ENCODE measurements at regions not wholly inside any gene's neighbourhood (a gene's known extent, or its start where the extent isn't known, plus 50 kb on each side); places are given as distances from the start of the nearest gene placed in this dataset.

- Histone ChIP-seq H3F3A (ENCODE audit: insufficient read depth) (no peaks in the 10 kb centered on the region), H3K4me1 (ENCODE audit: insufficient read depth) (peaks cover 5% of the 10 kb centered on the region; the same call in 1 of the 2 replicates), H3K9me3 (ENCODE audit: low read depth) (no peaks in the 10 kb centered on the region), H3K4me2 (ENCODE audit: unreplicated experiment) (no peak overlapping the region), H3K4me3 (no peak overlapping the region), H4K20me1 (ENCODE audit: insufficient read depth) (no peaks in the 10 kb centered on the region), H3K9me2 (ENCODE audit: insufficient read depth) (no peaks in the 10 kb centered on the region), H3K27me3 (replicated peaks; ENCODE audit: insufficient read depth) (no peaks in the 10 kb centered on the region), H3K9ac (no peak overlapping the region), H3K79me2 (ENCODE audit: insufficient read depth) (no peaks in the 10 kb centered on the region), H2AFZ (no peak overlapping the region), H3K36me3 (ENCODE audit: low read depth) (no peaks in the 10 kb centered on the region), H3K27ac (no peak overlapping the region)
- in situ Hi-C loops (cut with MboI), result no loop called here
- 54 to 67% methylated on average over 1 of the region's 1 CpG for WGBS, 2 experiments (ENCODE audit: low coverage in 1 of 2, low lambda C conversion rate in 2 of 2, missing lambda C conversion rate in 2 of 2)
- no peak for TF ChIP-seq EZH2phosphoT487 (IDR thresholded peaks at IDR 0.05; ENCODE audit: insufficient read depth, low read depth)
- no peak for TF ChIP-seq EZH2 (IDR thresholded peaks at IDR 0.05; ENCODE audit: insufficient read depth, poor library complexity, severe bottlenecking)
- DNase-seq, result no peak
These were observed 965.1 kb upstream of the TMEM132C start for GRCh38 chr12:127301876-127302275.

- Histone ChIP-seq H2AFZ (no peak overlapping the region), H4K20me1 (ENCODE audit: insufficient read depth) (no peaks in the 10 kb centered on the region), H3K27me3 (replicated peaks; ENCODE audit: insufficient read depth) (no peaks in the 10 kb centered on the region), H3K9ac (no peak overlapping the region), H3K4me2 (ENCODE audit: unreplicated experiment) (no peak overlapping the region), H3K9me3 (ENCODE audit: low read depth) (no peaks in the 10 kb centered on the region), H3K36me3 (ENCODE audit: low read depth) (no peaks in the 10 kb centered on the region), H3K79me2 (ENCODE audit: insufficient read depth) (no peaks in the 10 kb centered on the region), H3K4me3 (no peak overlapping the region), H3K9me2 (ENCODE audit: insufficient read depth) (no peaks in the 10 kb centered on the region), H3K27ac (no peak overlapping the region), H3F3A (ENCODE audit: insufficient read depth) (no peaks in the 10 kb centered on the region), H3K4me1 (ENCODE audit: insufficient read depth) (peaks cover 11% of the 10 kb centered on the region; the same call in 1 of the 2 replicates)
- WGBS, 2 experiments (ENCODE audit: low coverage in 1 of 2, low lambda C conversion rate in 2 of 2, missing lambda C conversion rate in 2 of 2), result 82 to 87% methylated on average over 8 of the region's 8 CpGs
- TF ChIP-seq EZH2phosphoT487 (IDR thresholded peaks at IDR 0.05; ENCODE audit: insufficient read depth, low read depth) (no peak), EZH2 (IDR thresholded peaks at IDR 0.05; ENCODE audit: insufficient read depth, poor library complexity, severe bottlenecking) (no peak)
- no peak for DNase-seq
- in situ Hi-C loops (cut with MboI), result no loop called here
These were observed 961.9 kb upstream of the TMEM132C start for GRCh38 chr12:127304751-127305725.

- WGBS, 2 experiments (ENCODE audit: low coverage in 1 of 2, low lambda C conversion rate in 2 of 2, missing lambda C conversion rate in 2 of 2), result 11 to 15% methylated on average over 4 of the region's 4 CpGs
- H3K9ac ChIP-seq, result no peak overlapping the region
- H3K9me2 ChIP-seq (ENCODE audit: insufficient read depth), result no peaks in the 10 kb centered on the region
- no peaks in the 10 kb centered on the region for H3F3A ChIP-seq (ENCODE audit: insufficient read depth)
- H3K9me3 ChIP-seq (ENCODE audit: low read depth), result no peaks in the 10 kb centered on the region
- no peaks in the 10 kb centered on the region for H3K36me3 ChIP-seq (ENCODE audit: low read depth)
- peaks cover 11% of the 10 kb centered on the region; the same call in 1 of the 2 replicates for H3K4me1 ChIP-seq (ENCODE audit: insufficient read depth)
- no peak overlapping the region for H3K4me3 ChIP-seq
- DNase-seq, result peak; percentile 80
- no peaks in the 10 kb centered on the region for H3K79me2 ChIP-seq (ENCODE audit: insufficient read depth)
- no peaks in the 10 kb centered on the region for H4K20me1 ChIP-seq (ENCODE audit: insufficient read depth)
- in situ Hi-C loops (cut with MboI), result no loop called here
- H3K27me3 ChIP-seq (replicated peaks; ENCODE audit: insufficient read depth), result no peaks in the 10 kb centered on the region
- H3K27ac ChIP-seq, result peak overlapping the region; percentile 10; the same call in 1 of the 2 replicates
- H2AFZ ChIP-seq, result peak overlapping the region; percentile 44; the same call in 1 of the 2 replicates
- peak overlapping the region; percentile 27 for H3K4me2 ChIP-seq (ENCODE audit: unreplicated experiment)
- TF ChIP-seq EZH2 (IDR thresholded peaks at IDR 0.05; ENCODE audit: insufficient read depth, poor library complexity, severe bottlenecking) (no peak), EZH2phosphoT487 (IDR thresholded peaks at IDR 0.05; ENCODE audit: insufficient read depth, low read depth) (no peak)
These were observed 960.3 kb upstream of the TMEM132C start for GRCh38 chr12:127306604-127307215.

GRCh38 chr12:127307528-127307927, 959.4 kb upstream of the TMEM132C start:
- in situ Hi-C loops (cut with MboI), result no loop called here
- H3K36me3 ChIP-seq (ENCODE audit: low read depth), result no peaks in the 10 kb centered on the region
- no peaks in the 10 kb centered on the region for H3F3A ChIP-seq (ENCODE audit: insufficient read depth)
- H3K9ac ChIP-seq, result no peak overlapping the region
- no peaks in the 10 kb centered on the region for H3K79me2 ChIP-seq (ENCODE audit: insufficient read depth)
- peaks cover 11% of the 10 kb centered on the region; the same call in 1 of the 2 replicates for H3K4me1 ChIP-seq (ENCODE audit: insufficient read depth)
- H2AFZ ChIP-seq, result no peak overlapping the region
- H3K27ac ChIP-seq, result no peak overlapping the region
- no peaks in the 10 kb centered on the region for H3K27me3 ChIP-seq (replicated peaks; ENCODE audit: insufficient read depth)
- H3K9me3 ChIP-seq (ENCODE audit: low read depth), result no peaks in the 10 kb centered on the region
- peak overlapping the region; percentile 27 for H3K4me2 ChIP-seq (ENCODE audit: unreplicated experiment)
- no peaks in the 10 kb centered on the region for H3K9me2 ChIP-seq (ENCODE audit: insufficient read depth)
- TF ChIP-seq EZH2phosphoT487 (IDR thresholded peaks at IDR 0.05; ENCODE audit: insufficient read depth, low read depth), result no peak
- TF ChIP-seq EZH2 (IDR thresholded peaks at IDR 0.05; ENCODE audit: insufficient read depth, poor library complexity, severe bottlenecking), result no peak
- WGBS, 2 experiments (ENCODE audit: low coverage in 1 of 2, low lambda C conversion rate in 2 of 2, missing lambda C conversion rate in 2 of 2), result 61 to 67% methylated on average over 6 of the region's 6 CpGs
- no peak for DNase-seq
- H4K20me1 ChIP-seq (ENCODE audit: insufficient read depth), result no peaks in the 10 kb centered on the region
- no peak overlapping the region for H3K4me3 ChIP-seq

Data from GM23248 (cell line).